Fibroblast of lung (primary cell): ENCODE measurements at regions not wholly inside any gene's neighbourhood (a gene's known extent, or its start where the extent isn't known, plus 50 kb on each side); places are given as distances from the start of the nearest gene placed in this dataset.

Experiments used
- EZH2 ChIP-seq: IDR thresholded peaks from 2 replicates; pipeline ENCODE4 v1.5.1; 2012; ENCODE audit warnings: low read length, control low read depth, mild to moderate bottlenecking; ENCODE audit errors: missing control alignments
- TF ChIP-seq, protein P1 (sequence below), 2 donors: IDR thresholded peaks in 1 of 2; conservative IDR thresholded peaks in 1 of 2; 1 replicate in 1 of 2; 2 replicates in 1 of 2; pipeline ENCODE4 v1.5.1; 2011 to 2012; ENCODE audit warnings: low read length in 2 of 2, control low read depth in 1 of 2, inconsistent platforms in 1 of 2, low read depth in 1 of 2, mild to moderate bottlenecking in 1 of 2

DNA sequence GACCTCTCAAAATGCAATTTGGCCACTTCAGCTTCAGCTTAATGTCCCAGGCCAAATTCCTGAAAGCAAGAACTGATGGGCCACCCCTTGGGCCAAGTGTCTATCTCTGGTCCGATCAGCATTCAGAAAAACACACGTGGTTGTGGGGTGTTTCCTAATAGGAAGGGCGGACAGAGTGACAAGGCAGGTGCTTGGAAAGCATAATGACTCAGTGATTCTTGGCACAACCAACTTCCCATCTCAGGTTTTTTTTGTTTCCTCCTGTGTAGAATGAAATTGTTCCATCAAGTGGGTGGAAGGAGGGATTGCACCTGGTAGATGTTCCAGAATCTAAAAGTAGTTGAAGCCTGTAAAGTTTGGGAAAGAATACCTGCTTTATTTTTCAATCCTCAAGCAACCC lies 155.6 kb downstream of the HS3ST2 start:
- TF ChIP-seq, protein P1, sequence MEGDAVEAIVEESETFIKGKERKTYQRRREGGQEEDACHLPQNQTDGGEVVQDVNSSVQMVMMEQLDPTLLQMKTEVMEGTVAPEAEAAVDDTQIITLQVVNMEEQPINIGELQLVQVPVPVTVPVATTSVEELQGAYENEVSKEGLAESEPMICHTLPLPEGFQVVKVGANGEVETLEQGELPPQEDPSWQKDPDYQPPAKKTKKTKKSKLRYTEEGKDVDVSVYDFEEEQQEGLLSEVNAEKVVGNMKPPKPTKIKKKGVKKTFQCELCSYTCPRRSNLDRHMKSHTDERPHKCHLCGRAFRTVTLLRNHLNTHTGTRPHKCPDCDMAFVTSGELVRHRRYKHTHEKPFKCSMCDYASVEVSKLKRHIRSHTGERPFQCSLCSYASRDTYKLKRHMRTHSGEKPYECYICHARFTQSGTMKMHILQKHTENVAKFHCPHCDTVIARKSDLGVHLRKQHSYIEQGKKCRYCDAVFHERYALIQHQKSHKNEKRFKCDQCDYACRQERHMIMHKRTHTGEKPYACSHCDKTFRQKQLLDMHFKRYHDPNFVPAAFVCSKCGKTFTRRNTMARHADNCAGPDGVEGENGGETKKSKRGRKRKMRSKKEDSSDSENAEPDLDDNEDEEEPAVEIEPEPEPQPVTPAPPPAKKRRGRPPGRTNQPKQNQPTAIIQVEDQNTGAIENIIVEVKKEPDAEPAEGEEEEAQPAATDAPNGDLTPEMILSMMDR (conservative IDR thresholded peaks at IDR 0.05 in 1 of 2, IDR thresholded peaks at IDR 0.05 in 1 of 2; ENCODE audit: low read depth in 1 of 2, low read length in 2 of 2): no peak
- no peak for TF ChIP-seq EZH2
